ENCODE measurements at regions not wholly inside any gene's neighbourhood (a gene's known extent, or its start where the extent isn't known, plus 50 kb on each side); places are given as distances from the start of the nearest gene placed in this dataset.
"Not testable (repeated sequence)": the region's sequence is repeated elsewhere in the genome, so short reads cannot be mapped to it uniquely, and the experiment has no call there.

DNA sequence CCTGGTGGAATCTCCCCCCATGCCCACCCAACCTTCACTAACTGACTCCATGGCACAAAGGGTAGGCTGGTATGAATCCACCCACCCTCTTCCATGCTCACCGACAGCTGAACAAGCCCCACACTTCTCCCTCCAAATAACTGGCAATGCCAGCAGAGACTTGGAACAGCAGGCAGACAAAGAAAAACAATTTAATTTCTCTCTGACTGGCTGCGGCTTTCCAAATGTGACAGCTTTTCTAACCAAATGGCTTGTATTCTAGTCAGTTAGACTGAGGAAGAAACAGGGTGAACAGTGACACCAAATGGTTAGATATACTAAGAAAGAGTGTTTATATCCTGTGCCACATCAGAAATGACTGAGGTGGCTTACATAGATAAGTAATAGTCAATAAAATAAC, 199.3 kb upstream of the ADAMTS3 start:
- no peak for DNase-seq

GRCh38 chr4:72767618-72768302, 198.7 kb upstream of the ADAMTS3 start:
- DNase-seq, result peak; percentile 34

DNA sequence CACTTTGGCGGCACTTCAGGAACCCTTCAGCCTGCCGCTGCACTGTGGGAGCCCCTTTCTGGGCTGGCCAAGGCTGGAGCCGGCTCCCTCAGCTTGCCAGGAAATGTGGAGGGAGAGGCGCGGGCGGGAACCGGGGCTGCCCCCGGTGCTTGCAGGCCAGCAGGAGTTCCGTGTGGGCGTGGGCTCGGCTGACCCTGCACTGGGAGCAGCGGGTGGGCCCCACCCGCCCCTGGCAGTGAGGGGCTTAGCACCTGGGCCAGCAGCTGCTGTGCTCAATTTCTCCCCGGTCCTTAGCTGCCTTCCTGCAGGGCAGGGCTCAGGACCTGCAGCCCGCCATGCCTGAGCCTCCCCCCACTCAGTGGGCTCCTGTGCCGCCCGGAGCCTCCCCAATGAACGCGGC, 196.8 kb upstream of the ADAMTS3 start:
- not testable (repeated sequence) for DNase-seq

DNA sequence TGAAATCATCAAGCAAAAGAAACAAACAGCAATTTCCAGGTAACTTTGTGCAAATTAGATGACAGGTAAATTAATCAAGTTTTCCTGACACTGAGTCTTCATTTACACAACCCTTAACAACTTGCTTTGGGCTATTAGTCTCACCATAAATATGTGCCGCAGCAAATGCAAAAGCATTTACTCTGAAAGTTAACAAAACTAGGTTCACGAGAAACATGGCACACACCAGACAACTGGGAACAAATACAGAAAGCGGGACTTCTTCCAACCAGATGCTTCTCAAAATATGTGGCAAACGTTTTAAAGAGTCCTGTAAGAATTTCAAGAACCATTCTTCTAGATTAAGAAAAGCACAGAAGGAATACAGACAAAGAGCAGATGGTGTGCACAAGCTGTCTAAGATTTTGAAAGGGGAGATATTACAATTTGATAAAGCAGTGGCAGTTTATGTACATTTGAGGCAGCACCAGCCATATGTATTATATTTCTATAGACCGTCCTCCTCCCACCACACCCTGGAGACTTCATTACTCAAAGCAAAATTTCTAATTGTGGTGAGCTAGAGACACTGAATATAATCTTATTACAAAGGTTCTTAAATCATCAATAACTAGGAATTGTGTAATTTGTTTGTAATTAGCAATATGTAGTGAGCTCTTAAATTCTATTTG, 192.5 kb upstream of the ADAMTS3 start:
- DNase-seq, result no peak

- not testable (repeated sequence) for DNase-seq
These were observed 184.4 kb upstream of the ADAMTS3 start for GRCh38 chr4:72753414-72753813.

GRCh38 chr4:72744103-72744725, 175.2 kb upstream of the ADAMTS3 start:
- DNase-seq, result no peak

DNA sequence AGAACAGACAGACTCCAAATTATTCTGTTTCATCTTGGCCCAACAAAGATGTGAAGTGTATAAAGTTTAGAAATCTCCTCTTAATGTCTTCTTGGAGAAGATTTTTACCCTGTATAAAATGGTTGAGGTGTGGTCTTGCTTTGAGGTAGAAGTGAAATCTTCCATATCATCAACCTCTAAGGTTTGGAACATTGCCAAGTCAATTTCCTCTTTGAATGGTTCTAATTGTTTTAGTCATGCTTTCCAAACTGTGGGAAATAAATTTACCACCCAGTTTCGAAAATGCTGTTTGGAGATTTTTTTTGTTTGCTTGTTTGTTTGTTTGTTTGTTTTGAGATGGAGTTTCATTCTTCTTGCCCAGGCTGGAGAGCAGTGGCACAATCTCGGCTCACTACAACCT, 174.1 kb upstream of the ADAMTS3 start:
- DNase-seq, result no peak

- no peak for DNase-seq
These were observed 146.3 kb upstream of the ADAMTS3 start for GRCh38 chr4:72715299-72715698.

DNA sequence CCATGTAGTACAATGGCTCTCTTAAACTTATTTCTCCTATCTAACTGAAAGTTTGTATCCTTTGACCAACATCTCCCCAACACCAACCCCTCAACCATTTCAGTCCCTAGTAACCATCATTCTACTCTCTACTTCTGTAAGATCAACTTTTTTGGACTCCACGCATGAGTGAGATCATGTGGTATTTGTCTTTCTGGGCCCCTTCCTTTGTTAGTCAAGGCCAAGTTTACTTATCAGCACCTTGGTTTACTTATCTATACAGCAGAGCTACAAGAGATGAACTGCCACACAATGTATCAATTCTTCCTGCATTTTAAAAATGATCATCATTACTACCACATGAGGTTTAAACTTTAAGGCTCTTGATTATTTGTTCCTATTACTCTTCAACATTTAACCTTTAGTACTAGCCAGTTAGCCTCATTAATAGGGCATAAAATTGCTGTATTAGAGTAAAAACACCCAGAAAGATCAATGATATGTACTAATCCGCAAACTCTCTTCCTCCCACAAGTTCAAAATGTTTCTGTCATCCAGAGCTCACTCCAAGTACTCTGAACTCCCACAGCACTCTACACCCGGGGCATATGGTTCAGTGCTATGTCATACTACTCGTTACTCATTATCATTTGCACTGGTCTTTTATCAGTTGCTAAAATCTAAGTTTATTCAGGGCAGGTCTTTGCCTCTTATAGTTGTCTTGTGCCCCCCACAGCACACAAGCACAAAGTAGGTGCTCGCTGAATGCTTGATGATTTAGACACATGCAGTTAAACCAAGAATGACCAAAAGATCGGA, 145.7 kb upstream of the ADAMTS3 start:
- DNase-seq, result no peak

DNA sequence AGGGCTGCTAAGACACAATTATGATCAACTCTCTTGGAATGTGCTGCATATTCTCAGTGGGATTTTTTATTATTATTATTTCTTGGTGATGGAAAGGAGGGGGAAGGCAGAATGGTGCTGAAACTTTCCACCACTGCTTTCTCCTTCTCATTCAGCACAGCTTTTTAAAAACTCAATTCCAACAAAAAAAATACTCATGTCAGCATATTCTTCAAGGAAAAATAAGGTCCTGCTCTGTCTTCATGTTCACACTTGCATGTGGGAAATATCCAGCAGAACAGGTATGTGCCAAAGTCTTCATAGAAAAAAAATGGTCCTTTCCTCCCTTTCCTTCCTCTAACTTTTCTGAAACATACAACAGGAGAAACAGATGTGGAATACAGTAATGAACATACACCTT, 144.0 kb upstream of the ADAMTS3 start:
- DNase-seq, result no peak

- DNase-seq, result no peak
These were observed 140.5 kb upstream of the ADAMTS3 start for GRCh38 chr4:72709475-72709874.

GRCh38 chr4:72706684-72707083, 137.7 kb upstream of the ADAMTS3 start:
- no peak for DNase-seq

GRCh38 chr4:72704925-72705640, 136.1 kb upstream of the ADAMTS3 start:
- DNase-seq, result not testable (repeated sequence)

DNA sequence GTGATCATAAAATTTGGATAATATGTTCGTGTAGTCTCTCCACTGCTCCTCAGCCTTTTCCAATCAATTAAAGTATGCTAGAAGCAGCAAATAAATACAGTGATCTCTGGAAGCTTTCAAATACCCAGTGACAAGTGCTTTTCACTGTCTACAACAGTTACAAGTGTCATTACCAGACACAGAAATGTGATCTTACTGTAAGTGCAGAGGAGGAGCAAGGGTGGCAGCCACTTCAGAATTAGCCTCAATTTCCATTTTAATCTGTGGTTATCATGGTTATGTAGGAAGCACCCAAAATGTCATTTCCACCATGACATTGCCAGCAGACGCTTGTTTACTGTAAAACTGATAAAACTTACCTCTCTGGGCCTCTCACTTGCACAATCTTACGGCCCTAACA, 133.9 kb upstream of the ADAMTS3 start:
- no peak for DNase-seq

DNA sequence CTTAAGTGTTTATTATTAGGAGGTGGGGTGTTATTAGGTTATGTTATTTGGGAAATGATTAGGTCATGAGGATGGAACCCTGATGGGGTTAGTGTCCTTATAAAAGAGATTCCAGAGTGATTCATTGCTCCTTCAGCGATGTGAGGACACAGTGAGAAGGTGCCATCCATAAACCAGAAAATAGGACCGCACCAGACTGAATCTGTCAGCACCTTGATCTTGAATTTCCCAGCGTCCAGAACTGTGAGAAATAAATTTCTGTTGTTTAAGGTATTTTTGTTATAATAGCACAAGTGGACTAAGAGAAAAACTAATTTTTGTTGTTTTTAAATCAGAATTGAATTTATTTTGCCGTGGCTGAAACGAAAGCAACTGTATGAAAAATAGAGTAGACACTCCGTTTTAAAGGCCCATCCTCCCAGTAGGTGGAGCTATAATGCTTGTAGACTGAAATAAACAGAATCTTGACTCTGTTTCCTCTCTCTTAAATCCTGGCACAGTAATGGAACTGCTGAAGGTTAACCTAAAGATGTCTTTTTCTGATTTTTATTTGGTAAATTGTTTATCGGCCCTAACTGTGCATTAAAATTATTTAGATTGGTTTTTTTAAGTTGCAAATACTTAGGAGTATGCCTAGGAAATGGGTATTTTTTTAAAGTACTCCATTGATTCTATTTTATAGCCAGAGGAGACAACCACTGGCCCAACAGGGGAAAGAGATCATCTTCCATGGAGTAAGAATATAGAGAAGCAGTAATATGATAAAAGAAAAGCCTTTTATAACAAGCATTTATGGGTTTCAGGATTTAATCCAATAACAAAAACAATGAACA, 133.2 kb upstream of the ADAMTS3 start:
- peak; percentile 55 for DNase-seq

DNA sequence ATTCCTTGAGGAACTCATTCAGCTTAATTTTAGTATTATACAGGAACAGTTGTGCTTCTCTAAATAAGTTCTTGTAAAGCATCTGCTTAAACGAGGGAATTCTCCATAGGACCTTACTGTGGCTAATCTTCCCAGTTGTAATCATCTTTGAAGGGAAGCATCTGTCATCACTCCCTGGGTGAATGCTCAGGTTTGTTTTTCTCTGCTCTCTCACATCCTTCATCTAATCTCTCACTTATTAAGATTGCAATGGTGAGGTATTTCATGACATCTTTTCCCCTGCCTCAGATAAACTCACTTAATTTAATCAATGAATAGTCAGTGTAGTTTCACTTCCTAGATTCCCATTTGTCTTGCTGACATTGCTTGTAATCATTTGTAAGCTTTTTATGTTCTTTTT, 121.8 kb upstream of the ADAMTS3 start:
- DNase-seq, result no peak

DNA sequence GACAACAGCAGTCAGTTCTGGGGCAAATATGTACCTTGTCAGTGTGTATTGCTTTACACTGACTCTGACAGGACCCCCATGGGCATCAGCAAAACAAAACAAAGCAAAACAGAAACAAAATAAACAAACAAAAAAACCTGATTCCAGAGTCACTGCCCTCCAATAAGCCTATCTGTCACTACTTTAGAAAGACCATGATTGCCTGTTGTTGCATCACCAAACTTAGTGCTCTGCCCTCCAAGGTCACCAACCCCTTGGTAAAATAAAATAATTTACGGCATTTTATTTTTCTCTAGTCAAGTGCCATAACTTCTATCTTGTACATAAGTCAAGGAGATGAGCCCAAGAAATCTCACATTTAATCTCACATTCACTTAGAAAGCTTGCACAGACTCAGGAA, 120.9 kb upstream of the ADAMTS3 start:
- DNase-seq, result no peak

DNA sequence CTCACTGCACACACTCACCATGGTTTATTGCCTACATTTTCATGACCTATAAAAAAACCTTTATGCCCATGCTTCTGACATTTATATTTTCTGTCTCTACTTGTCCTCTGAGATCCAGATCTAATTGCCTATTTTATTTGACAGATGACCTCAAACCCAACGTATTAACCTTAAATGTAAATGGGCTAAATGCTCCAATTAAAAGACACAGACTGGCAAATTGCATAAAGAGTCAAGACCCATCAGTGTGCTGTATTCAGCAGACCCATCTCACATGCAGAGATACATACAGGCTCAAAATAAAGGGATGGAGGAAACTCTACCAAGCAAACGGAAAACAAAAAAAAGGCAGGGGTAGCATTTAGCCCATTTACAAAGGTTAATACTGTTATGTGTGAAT, 117.4 kb upstream of the ADAMTS3 start:
- not testable (repeated sequence) for DNase-seq

DNA sequence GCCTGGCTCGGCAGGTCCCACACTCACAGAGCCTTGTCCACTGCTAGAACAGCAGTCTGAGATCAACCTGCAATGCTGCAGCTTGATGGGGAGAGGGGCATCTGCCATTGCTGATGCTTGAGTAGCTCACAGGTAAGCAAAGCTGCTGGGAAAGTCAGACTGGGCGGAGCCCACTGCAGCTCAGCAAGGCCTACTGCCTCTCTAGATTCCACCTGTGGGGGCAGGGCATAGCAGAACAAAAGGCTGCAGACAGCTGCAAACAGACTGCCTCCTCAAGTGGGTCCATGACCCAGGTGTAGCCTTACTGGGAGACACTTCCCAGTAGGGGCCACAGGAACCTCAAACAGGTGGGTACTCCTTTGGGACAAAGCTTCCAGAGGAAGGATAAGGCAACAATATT, 110.6 kb upstream of the ADAMTS3 start:
- DNase-seq, result no peak

DNA sequence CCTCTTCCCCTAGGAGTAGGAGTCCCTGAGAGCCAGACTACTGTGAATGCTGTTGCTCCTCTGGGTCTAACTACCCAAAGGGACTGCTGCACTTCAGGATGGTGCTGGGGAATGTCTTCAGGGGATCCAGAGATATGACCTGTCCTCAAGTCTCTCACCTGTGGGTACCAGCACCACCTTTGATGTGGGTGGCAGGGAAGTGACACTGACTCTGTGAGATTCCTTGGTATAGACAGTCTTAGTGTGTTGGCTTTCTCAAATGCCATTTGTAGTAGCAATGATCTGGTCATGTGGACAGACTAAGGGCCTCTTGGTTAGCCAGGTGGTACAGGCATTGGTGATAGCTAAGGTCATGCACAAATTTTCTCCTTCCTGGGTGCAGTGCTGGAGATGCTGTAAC, 108.9 kb upstream of the ADAMTS3 start:
- no peak for DNase-seq

DNA sequence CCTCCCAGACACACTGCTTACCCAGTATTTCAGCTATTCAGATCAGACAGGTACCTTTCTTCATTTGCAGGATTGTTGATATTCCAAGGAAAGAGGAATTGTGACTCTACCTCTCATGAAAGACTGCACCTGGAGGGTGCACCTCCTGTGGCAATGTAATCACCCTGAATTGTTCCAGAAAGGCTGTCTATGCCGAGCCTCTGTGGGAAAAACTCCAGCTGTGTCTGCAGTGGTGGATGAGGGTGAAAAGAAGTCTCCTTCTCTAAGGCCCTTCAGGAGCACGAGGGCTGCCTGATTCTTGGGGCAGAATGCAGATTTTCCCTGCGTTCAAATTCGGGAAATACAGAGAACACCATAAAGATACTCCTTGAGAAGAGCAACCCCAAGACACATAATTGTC, 108.2 kb upstream of the ADAMTS3 start:
- no peak for DNase-seq

GRCh38 chr4:72671980-72672379, 103.0 kb upstream of the ADAMTS3 start:
- no peak for DNase-seq
